HK-2 (cell line): ENCODE measurements at regions not wholly inside any gene's neighbourhood (a gene's known extent, or its start where the extent isn't known, plus 50 kb on each side); places are given as distances from the start of the nearest gene placed in this dataset.
"Not testable (repeated sequence)": the region's sequence is repeated elsewhere in the genome, so short reads cannot be mapped to it uniquely, and the experiment has no call there.

ENCODE experiments used
- DNase-seq: peaks from one replicate; pipeline ENCODE4 v3.0.0-alpha.2; 2018; ENCODE audit not compliant: unreplicated experiment

DNA sequence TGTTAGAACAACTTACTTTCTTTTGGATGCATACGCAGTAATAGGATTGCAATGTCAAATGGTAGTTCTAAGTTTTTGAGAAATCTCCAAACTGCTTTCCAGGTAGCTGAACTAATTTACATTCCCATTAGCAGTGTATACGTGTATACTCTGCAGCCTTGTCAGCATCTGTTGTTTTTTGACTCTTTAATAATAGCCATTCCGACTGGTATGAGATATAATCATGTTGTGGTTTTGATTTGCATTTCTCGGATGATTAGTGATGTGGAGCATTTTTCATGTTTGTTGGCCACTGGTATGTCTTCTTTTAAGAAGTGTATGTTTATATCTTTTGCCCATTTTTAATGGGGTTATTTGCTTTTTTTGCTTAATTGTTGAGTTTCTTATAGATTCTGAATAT lies 76.9 kb upstream of the HNRNPA1L2 start:
- DNase-seq = not testable (repeated sequence)

- DNase-seq = peak; percentile 14
Measured at GRCh38 chr13:52569904-52570602, 72.2 kb upstream of the HNRNPA1L2 start.

DNA sequence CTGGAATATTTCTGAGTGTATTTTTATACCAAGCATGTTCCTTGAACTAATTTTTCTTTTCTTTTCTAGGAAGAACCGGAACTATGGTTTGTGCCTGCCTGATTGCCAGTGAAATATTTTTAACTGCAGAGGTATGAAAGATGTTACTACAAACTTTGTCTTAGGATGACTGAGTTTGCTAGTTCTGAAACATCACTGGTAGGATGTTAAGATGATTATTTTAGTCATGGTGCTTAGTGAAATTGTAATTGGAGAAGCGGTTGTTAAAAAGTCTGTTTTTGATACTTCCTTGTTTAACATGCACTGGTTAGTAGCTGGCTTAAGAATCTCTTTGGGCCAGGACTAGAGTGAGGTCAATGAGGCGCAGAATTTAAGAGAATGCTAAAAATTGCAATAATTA lies 71.1 kb upstream of the HNRNPA1L2 start:
- DNase-seq = not testable (repeated sequence)

DNA sequence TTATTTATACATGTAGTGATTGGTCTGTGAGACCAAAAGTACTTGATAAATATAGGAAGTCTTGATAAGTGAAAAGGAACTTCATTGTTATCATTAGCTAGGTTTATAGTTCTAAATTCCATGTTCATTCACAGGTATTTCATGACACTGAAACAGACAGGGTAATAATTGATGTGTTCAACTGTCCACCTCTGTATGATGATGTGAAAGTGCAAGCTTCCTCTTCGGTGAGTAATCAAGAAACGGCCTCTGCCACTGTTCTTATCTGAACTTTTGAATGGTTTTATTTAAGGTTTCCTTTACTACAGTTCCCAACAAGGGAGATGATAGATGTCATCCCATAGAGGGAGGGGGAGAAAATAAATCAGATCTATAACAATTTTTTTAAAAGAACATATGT lies 59.3 kb upstream of the HNRNPA1L2 start:
- not testable (repeated sequence) for DNase-seq
